IPS-15b (cell line): ENCODE measurements at regions not wholly inside any gene's neighbourhood (a gene's known extent, or its start where the extent isn't known, plus 50 kb on each side); places are given as distances from the start of the nearest gene placed in this dataset.

ENCODE experiments used
- H3K27me3 ChIP-seq: one replicate; pipeline ENCODE4 v1.6.1; 2013; ENCODE audit warnings: low read length; ENCODE audit not compliant: control insufficient read depth, insufficient read depth
- H3K36me3 ChIP-seq: one replicate; pipeline ENCODE4 v1.6.1; 2013; ENCODE audit warnings: low read length; ENCODE audit not compliant: control insufficient read depth, insufficient read depth
- H3K4me1 ChIP-seq: one replicate; pipeline ENCODE4 v1.6.1; 2013; ENCODE audit warnings: mild to moderate bottlenecking, low read length; ENCODE audit not compliant: control insufficient read depth, insufficient read depth
- H3K4me3 ChIP-seq: one replicate; pipeline ENCODE4 v1.5.1; 2013; ENCODE audit warnings: low read depth, low read length
- H3K9ac ChIP-seq: one replicate; pipeline ENCODE4 v1.6.1; 2013; ENCODE audit warnings: low read depth, mild to moderate bottlenecking, low read length
- H3K9me3 ChIP-seq: one replicate; pipeline ENCODE4 v1.6.1; 2013; ENCODE audit warnings: mild to moderate bottlenecking, low read length; ENCODE audit not compliant: control insufficient read depth, insufficient read depth

DNA sequence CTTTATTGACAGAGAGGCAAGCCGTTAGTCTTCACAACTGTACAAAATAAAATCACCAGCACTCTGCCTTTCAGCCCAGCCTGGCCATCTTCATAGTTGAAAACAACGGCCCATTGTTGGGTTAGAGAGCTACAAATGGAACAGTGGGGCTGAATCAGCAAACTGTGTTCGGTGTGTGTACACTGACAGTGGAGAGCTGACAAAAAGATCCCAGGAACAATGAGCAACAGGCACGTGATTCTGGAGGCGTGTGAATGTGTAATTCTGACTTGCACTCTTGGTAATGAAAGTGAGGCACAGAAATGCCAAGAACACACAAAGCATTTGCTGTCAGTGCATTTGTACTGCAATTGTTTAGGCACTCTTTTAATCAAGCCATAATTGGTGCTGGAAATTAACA, 303.7 kb downstream of the WDR11 start:
- no peaks in the 10 kb centered on the region for H3K36me3 ChIP-seq
- no peaks in the 10 kb centered on the region for H3K9me3 ChIP-seq
- no peaks in the 10 kb centered on the region for H3K27me3 ChIP-seq
- no peak overlapping the region for H3K9ac ChIP-seq
- no peaks in the 10 kb centered on the region for H3K4me1 ChIP-seq
- no peak overlapping the region for H3K4me3 ChIP-seq

DNA sequence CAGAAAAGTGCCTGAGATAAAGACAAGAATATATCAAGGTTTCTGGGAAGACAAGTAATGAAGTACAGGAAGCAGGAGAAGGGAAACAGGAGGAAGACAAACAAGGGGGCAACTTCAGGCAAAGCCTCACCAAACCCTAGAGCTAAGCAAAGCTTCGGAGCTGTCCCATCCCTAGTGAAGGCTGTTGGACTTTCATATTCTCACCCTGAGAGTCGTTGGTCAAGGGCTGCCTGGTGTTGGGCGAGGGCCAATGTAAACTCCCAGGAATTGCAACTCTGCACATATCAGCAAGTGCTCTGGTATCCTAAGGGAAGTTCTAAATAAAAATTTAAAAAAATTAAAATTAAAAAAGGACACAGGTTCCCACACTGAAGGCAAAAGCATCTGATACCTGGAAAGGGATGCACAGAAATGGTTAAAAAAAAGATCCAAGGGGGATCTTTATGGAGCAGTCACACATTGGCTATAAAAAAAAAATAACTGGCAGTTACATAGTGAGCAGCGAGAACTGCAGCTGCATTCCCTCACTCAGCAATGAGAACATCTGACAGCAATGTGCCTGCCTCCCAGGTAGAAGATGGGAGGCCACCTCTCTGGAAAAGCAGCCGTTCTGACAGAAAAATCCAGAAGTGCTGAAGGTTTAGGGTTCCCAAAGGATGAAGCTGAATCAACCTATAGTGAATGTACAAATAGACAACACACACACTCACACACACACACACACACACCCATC, 304.7 kb downstream of the WDR11 start:
- no peaks in the 10 kb centered on the region for H3K36me3 ChIP-seq
- no peaks in the 10 kb centered on the region for H3K9me3 ChIP-seq
- no peak overlapping the region for H3K9ac ChIP-seq
- H3K4me3 ChIP-seq, result no peak overlapping the region
- no peaks in the 10 kb centered on the region for H3K4me1 ChIP-seq
- H3K27me3 ChIP-seq, result no peaks in the 10 kb centered on the region

DNA sequence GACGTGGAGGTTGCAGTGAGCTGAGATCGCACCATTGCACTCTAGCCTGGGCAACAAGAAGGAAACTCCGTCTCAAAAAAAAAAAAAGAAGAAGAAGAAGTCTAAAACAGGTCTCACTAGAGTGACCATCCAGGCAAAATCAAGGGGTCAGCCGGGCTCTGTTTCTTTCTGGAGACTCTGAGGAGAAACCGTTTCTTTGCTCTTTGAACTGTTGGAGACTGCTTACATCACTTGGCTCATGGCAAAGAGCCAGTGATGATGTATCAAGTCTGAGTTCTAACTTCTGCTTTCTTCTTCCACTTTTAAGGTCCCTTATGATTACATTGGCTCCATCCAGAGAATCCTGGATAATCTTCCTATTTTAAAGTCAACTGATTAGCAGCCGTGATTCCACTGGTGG, 306.8 kb downstream of the WDR11 start:
- Histone ChIP-seq H3K27me3 (no peaks in the 10 kb centered on the region), H3K4me1 (no peaks in the 10 kb centered on the region), H3K36me3 (no peaks in the 10 kb centered on the region)

DNA sequence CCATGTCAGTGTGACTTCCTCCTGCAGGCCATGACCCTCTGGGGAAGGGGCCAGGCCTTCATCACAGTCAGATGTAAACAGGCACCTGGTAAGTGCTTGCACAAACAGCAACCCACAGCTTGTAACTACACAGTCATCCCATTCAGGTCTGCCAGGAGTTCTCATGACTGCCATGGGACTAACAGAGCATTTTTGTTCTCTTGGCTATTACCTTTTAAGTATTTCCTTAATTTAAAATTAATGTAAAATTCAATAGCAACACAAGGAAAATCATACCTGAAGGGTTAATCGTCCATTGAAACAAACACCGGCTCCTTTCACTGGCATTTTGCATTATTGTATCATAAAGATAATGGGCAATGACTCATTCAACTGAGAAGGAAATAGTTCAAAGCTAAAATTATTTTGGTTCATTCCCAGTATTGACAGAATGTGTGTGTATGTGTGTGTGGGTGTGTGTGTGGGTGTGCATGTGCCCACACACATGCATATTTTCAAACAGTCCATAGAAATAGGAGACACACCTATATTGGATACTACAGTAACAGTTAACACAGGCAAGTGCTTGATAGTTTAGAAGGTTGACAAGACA, 307.9 kb downstream of the WDR11 start:
- Histone ChIP-seq H3K9ac (no peak overlapping the region), H3K27me3 (no peaks in the 10 kb centered on the region), H3K9me3 (no peaks in the 10 kb centered on the region), H3K4me3 (no peak overlapping the region), H3K36me3 (no peaks in the 10 kb centered on the region), H3K4me1 (no peaks in the 10 kb centered on the region)

More for the DNA sequence above, 306.8 kb downstream of the WDR11 start:
- H3K4me3 ChIP-seq, result no peak overlapping the region
- no peaks in the 10 kb centered on the region for H3K9me3 ChIP-seq
- no peak overlapping the region for H3K9ac ChIP-seq

DNA sequence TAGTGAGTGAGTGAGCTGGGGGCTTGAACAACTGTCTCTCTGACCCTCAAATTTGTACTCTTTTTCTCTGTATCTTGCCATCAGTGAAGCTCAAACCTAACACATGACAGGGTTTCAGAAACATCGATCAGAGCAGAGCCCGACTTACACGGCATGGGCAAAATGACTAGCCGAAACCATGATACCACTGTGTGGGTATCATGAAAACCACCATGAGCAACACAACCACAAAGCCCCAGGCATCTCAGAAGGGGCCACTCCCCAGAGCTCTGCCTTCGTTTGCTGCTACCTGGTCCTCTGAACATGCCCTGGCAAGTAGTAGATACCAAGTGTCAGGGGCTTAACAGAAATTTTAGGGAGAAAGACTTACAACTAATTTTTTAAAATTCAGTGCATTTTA, 308.5 kb downstream of the WDR11 start:
- H3K4me3 ChIP-seq, result no peak overlapping the region
- H3K9ac ChIP-seq, result no peak overlapping the region
- H3K9me3 ChIP-seq, result no peaks in the 10 kb centered on the region
- no peaks in the 10 kb centered on the region for H3K4me1 ChIP-seq
- no peaks in the 10 kb centered on the region for H3K36me3 ChIP-seq
- no peaks in the 10 kb centered on the region for H3K27me3 ChIP-seq

DNA sequence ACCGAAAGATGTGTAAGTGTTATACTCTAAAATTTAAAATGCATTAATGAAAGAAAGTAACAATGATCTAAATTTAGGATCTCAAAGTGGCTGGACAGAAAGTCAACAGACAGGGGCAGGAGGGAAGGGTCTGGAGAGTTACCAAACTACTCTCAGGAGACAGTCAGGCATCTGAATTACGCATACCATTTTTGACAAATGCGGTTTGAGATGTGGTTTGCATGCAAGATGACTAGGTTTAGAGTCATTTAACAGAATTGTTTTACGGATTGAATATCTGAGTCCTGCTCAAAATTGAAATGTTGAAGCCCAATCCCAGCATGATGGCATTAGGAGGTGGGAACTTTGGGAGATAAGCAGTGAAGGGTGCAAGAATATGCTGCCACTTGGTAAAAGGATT, 314.1 kb downstream of the WDR11 start:
- Histone ChIP-seq H3K9ac (no peak overlapping the region), H3K4me3 (no peak overlapping the region), H3K4me1 (no peaks in the 10 kb centered on the region), H3K27me3 (no peaks in the 10 kb centered on the region), H3K9me3 (no peaks in the 10 kb centered on the region), H3K36me3 (no peaks in the 10 kb centered on the region)

DNA sequence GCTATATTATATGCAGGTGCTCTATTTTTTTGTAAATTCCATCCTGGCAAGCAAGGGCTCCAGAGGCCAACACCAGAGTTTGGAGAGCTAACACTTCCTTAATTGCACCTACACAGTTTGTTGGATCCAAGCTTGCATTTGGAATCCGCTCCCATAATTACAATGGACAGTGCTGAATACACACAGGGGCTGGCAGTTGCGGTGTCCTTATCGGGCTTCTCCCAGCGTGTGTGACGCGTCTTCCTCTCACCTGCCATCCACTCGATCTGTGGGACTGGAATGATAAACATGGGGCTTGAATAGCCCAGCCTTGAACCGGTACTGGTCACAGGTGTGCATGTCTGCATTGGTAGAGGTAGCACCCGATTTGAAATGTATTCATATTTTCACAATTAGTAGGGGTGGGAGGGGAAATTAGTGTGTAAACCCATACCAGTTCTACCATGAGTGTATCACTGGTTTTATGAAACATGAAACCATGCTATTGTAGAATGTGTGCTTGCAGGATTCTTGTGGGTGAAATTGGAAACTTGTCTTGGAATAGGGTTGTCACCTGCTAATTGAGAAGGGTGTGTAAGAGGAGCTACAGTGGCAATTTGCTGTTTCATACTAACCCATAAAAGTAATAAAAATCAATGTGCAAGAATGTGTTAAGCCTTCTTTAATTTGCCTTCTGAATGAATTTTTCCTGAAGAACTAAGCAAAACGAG, 316.5 kb downstream of the WDR11 start:
- Histone ChIP-seq H3K9ac (no peak overlapping the region), H3K9me3 (no peaks in the 10 kb centered on the region), H3K4me3 (no peak overlapping the region), H3K36me3 (no peaks in the 10 kb centered on the region), H3K27me3 (no peaks in the 10 kb centered on the region), H3K4me1 (no peaks in the 10 kb centered on the region)

DNA sequence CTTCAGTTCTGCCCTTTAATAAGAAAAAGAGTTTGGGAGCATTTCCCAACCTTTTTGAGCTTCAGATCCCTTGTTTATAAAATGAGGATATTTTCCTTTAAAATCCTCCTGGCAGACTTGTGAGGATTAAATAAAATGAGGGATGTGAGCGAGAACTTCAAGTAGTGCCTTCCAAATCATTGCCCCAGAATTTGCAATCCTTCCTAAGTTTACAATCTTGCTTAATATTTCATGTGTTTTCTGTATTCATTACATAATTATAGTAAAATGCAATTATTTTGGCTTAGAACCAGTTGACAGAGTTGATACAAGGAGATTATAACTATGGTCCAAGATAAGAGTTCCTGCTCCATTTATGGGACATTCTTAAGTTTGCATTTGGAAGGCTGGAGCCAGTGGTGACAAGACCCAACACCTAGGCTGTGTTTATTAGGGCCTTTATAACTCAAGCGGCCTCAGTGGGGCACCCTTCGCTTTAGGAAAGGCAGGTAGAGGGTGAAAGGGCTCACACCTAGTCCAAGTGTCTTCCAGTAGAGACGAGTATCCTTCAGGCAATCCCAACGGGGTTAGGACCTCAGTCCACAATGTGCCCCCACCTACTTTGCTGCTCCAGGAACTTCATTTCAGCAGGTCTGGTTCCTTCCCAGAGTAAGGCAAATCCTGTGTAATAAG, 317.5 kb downstream of the WDR11 start:
- Histone ChIP-seq H3K27me3 (no peaks in the 10 kb centered on the region), H3K4me1 (no peaks in the 10 kb centered on the region), H3K9me3 (no peaks in the 10 kb centered on the region), H3K9ac (no peak overlapping the region), H3K4me3 (no peak overlapping the region), H3K36me3 (no peaks in the 10 kb centered on the region)

DNA sequence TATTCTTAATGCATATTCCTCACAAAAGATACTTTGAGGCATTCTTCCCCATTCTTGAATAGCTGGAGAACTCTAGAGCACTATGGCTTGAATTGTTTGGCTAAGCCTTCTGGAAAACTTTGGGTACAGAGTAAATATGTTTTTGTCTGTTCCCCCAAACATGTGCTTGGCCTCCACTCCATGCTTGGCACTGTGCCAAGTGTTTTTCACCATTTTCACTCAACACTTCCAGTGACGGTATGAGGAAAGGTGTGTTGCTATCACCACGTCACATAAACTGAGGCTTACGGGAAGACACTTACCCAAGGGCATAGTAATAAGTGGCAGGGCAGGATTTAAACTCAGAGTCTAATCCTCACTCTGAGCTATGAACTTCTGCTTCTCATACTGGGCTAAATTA, 318.2 kb downstream of the WDR11 start:
- H3K4me3 ChIP-seq, result no peak overlapping the region

DNA sequence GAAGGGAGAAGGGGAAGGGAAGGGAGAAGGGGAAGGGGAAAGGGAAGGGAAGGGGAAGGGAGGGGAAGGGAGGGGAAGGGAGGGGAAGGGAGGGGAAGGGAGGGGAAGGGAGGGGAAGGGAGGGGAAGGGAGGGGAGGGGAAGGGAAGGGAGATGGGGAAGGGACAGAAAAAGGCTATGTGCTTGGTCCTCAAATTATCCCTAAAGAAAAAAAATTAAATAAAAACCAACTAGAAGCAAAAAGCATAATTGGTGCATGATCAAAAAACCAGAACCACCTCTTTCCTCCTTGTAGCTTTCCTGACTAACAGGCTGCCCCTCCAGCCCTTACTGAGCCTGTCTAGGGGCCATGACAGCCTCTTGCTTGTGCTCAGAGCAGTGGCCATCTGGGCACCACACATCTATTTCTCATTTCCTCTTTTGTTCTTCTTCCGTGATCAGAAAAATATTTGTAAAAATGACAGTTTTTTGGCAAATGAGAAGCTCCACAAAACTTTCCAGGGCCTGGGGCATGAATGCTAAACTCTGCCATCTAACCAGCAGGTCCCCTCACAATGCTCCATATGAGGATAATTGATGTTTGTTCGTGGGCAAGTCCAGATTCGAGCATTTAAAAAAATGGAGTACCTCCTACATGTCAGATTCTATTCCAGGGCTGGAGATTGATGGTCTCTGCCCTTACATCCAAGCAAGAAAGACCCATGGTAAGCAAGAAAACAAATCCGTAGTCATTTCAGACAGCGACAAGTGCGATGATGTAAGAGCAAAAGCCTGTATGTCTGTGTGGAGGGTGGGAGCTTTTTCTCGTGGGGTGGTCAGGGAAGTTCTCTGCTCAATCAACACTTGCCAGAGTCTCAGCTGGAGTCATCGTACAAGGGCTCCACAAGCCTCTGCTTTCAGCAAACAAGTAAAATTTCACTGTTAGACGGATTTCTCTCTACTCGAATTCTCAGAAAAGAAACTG, 320.9 kb downstream of the WDR11 start:
- H3K9me3 ChIP-seq, result no peaks in the 10 kb centered on the region
- no peak overlapping the region for H3K4me3 ChIP-seq
- H3K27me3 ChIP-seq, result no peaks in the 10 kb centered on the region
- H3K9ac ChIP-seq, result no peak overlapping the region
- H3K4me1 ChIP-seq, result no peaks in the 10 kb centered on the region
- H3K36me3 ChIP-seq, result no peaks in the 10 kb centered on the region

More for the DNA sequence above, 318.2 kb downstream of the WDR11 start:
- no peaks in the 10 kb centered on the region for H3K9me3 ChIP-seq
- no peaks in the 10 kb centered on the region for H3K4me1 ChIP-seq
- no peaks in the 10 kb centered on the region for H3K36me3 ChIP-seq
- no peaks in the 10 kb centered on the region for H3K27me3 ChIP-seq
- H3K9ac ChIP-seq, result no peak overlapping the region

DNA sequence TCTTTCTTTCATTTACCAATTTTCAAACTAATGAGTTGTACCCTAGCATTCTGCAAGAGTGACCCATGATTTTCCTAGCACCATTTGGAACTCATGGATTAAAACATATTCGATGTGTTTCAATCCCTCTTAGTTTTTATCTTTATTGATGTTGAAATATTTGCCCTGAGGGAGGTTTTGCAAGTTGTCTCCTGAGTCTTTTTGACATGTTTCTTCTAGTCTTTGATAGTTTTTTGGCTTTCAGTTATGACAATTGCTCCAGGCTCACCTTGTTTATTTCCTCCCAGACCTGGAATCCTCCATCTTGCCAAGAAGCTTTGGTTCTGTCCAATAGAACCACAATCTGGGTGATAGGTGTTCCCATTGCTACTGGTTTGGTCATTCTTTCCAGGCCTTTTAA, 327.8 kb downstream of the WDR11 start:
- Histone ChIP-seq H3K9ac (no peak overlapping the region), H3K9me3 (no peaks in the 10 kb centered on the region), H3K36me3 (no peaks in the 10 kb centered on the region), H3K4me1 (no peaks in the 10 kb centered on the region), H3K27me3 (no peaks in the 10 kb centered on the region), H3K4me3 (no peak overlapping the region)
